ENCODE measurements at regions not wholly inside any gene's neighbourhood (a gene's known extent, or its start where the extent isn't known, plus 50 kb on each side); places are given as distances from the start of the nearest gene placed in this dataset.

- H3K4me1 ChIP-seq: peaks cover 0 to 5% of the 10 kb centered on the region in 2 donors
- H3K4me3 ChIP-seq: no peak overlapping the region
- H3K36me3 ChIP-seq: no peaks in the 10 kb centered on the region
- no peak for DNase-seq (ENCODE audit: low spot score in 2 of 2)
- intact Hi-C loops (cut with DNase I): no loop called here
- no peak overlapping the region for H3K27ac ChIP-seq
- H3K9me3 ChIP-seq: no peaks in the 10 kb centered on the region
- no peak for TF ChIP-seq CTCF (IDR thresholded peaks at IDR 0.05)
- no peaks in the 10 kb centered on the region for H3K27me3 ChIP-seq
Observed at GRCh38 chr4:74623041-74623440, 171.3 kb downstream of the BTC start.

- H3K9me3 ChIP-seq: no peaks in the 10 kb centered on the region
- H3K27me3 ChIP-seq: no peaks in the 10 kb centered on the region
- intact Hi-C loops (cut with DNase I): no loop called here
- no peaks in the 10 kb centered on the region for H3K36me3 ChIP-seq
- no peak for TF ChIP-seq CTCF (IDR thresholded peaks at IDR 0.05)
- H3K27ac ChIP-seq: no peak overlapping the region
- no peak overlapping the region for H3K4me3 ChIP-seq
- DNase-seq (ENCODE audit: low spot score in 2 of 2): no peak
- peaks cover 0 to 5% of the 10 kb centered on the region in 2 donors for H3K4me1 ChIP-seq
Observed at GRCh38 chr4:74624351-74625151, 169.8 kb downstream of the BTC start.

GRCh38 chr4:74625981-74626380 is 168.3 kb downstream of the BTC start:
- no peak overlapping the region for H3K27ac ChIP-seq
- no peak for TF ChIP-seq CTCF (IDR thresholded peaks at IDR 0.05)
- no peaks in the 10 kb centered on the region for H3K27me3 ChIP-seq
- no peaks in the 10 kb centered on the region for H3K9me3 ChIP-seq
- no peaks in the 10 kb centered on the region for H3K36me3 ChIP-seq
- DNase-seq (ENCODE audit: low spot score in 2 of 2): no peak
- intact Hi-C loops (cut with DNase I): no loop called here
- H3K4me1 ChIP-seq: peaks cover 0 to 5% of the 10 kb centered on the region in 2 donors
- H3K4me3 ChIP-seq: no peak overlapping the region

- H3K4me1 ChIP-seq: peaks cover 0 to 5% of the 10 kb centered on the region in 2 donors
- no peak overlapping the region for H3K4me3 ChIP-seq
- no peaks in the 10 kb centered on the region for H3K27me3 ChIP-seq
- no peaks in the 10 kb centered on the region for H3K36me3 ChIP-seq
- DNase-seq (ENCODE audit: low spot score in 2 of 2): no peak
- intact Hi-C loops (cut with DNase I): no loop called here
- TF ChIP-seq CTCF (IDR thresholded peaks at IDR 0.05): no peak
- no peak overlapping the region for H3K27ac ChIP-seq
- H3K9me3 ChIP-seq: no peaks in the 10 kb centered on the region
Observed at GRCh38 chr4:74627093-74627492, 167.2 kb downstream of the BTC start.

- no peak for DNase-seq (ENCODE audit: low spot score in 2 of 2)
- Histone ChIP-seq H3K4me3 (no peak overlapping the region), H3K27me3 (no peaks in the 10 kb centered on the region), H3K9me3 (no peaks in the 10 kb centered on the region), H3K27ac (no peak overlapping the region), H3K4me1 (peaks cover 0 to 6% of the 10 kb centered on the region in 2 donors), H3K36me3 (no peaks in the 10 kb centered on the region)
- no peak for TF ChIP-seq CTCF (IDR thresholded peaks at IDR 0.05)
- intact Hi-C loops (cut with DNase I): no loop called here
Observed at GRCh38 chr4:74627504-74627903, 166.8 kb downstream of the BTC start.
